ENCODE measurements at regions not wholly inside any gene's neighbourhood (a gene's known extent, or its start where the extent isn't known, plus 50 kb on each side); places are given as distances from the start of the nearest gene placed in this dataset.
"Not testable (repeated sequence)": the region's sequence is repeated elsewhere in the genome, so short reads cannot be mapped to it uniquely, and the experiment has no call there.

- no peaks in the 10 kb centered on the region for H3K36me3 Mint-ChIP-seq (ENCODE audit: low read depth)
Observed at GRCh38 chr15:62517541-62517940, 352.5 kb upstream of the C2CD4B start.

GRCh38 chr15:62518666-62519065 is 353.6 kb upstream of the C2CD4B start:
- not testable (repeated sequence) for H3K36me3 ChIP-seq (ENCODE audit: control insufficient read depth, insufficient read depth, low read length); H3K9ac ChIP-seq (ENCODE audit: extremely low read depth, low read length, poor library complexity, severe bottlenecking); DNase-seq; H3K27me3 Mint-ChIP-seq (ENCODE audit: insufficient read depth); H3K27me3 ChIP-seq (ENCODE audit: control insufficient read depth, insufficient read depth, low read length, poor library complexity, severe bottlenecking); H3K4me3 Mint-ChIP-seq; H3K27ac Mint-ChIP-seq; H3K27ac ChIP-seq (ENCODE audit: low read depth, low read length); H3K4me3 ChIP-seq (ENCODE audit: low read length); H3K36me3 Mint-ChIP-seq (ENCODE audit: low read depth); H3K9me3 ChIP-seq (ENCODE audit: control insufficient read depth, low read length); H3K9me3 Mint-ChIP-seq
- 91 to 96% methylated on average over 5 to 6 of the region's 6 CpGs for WGBS, 2 experiments (ENCODE audit: insufficient coverage in 1 of 2, insufficient read length in 1 of 2)
- H3K4me1 Mint-ChIP-seq = peaks cover 75% of the 10 kb centered on the region
- H3K4me1 ChIP-seq (ENCODE audit: control insufficient read depth, insufficient read depth, low read length) = peaks cover 52% of the 10 kb centered on the region

More at GRCh38 chr15:62517541-62517940, 352.5 kb upstream of the C2CD4B start:
- H3K9me3 ChIP-seq (ENCODE audit: control insufficient read depth, low read length) = no peaks in the 10 kb centered on the region
- no peak overlapping the region for H3K27ac ChIP-seq (ENCODE audit: low read depth, low read length)
- H3K4me1 Mint-ChIP-seq = peaks cover 71% of the 10 kb centered on the region
- 100% methylated on average over 1 of the region's 1 CpG; no CpG with 5 or more reads in 1 of the 2 experiments for WGBS, 2 experiments (ENCODE audit: insufficient coverage in 1 of 2, insufficient read length in 1 of 2)
- no peak overlapping the region for H3K9ac ChIP-seq (ENCODE audit: extremely low read depth, low read length, poor library complexity, severe bottlenecking)
- H3K9me3 Mint-ChIP-seq = no peaks in the 10 kb centered on the region
- peaks cover 49% of the 10 kb centered on the region for H3K4me1 ChIP-seq (ENCODE audit: control insufficient read depth, insufficient read depth, low read length)
- no peaks in the 10 kb centered on the region for H3K27me3 ChIP-seq (ENCODE audit: control insufficient read depth, insufficient read depth, low read length, poor library complexity, severe bottlenecking)
- H3K36me3 ChIP-seq (ENCODE audit: control insufficient read depth, insufficient read depth, low read length) = no peaks in the 10 kb centered on the region
- DNase-seq = no peak
- H3K4me3 ChIP-seq (ENCODE audit: low read length) = no peak overlapping the region
- no peak overlapping the region for H3K4me3 Mint-ChIP-seq
- no peak for TF ChIP-seq CTCF (conservative IDR thresholded peaks at IDR 0.05)
- H3K27me3 Mint-ChIP-seq (ENCODE audit: insufficient read depth) = no peaks in the 10 kb centered on the region
- H3K27ac Mint-ChIP-seq = no peak overlapping the region

GRCh38 chr15:62519900-62520299 is 354.8 kb upstream of the C2CD4B start:
- no peak overlapping the region for H3K9ac ChIP-seq (ENCODE audit: extremely low read depth, low read length, poor library complexity, severe bottlenecking)
- no peaks in the 10 kb centered on the region for H3K9me3 ChIP-seq (ENCODE audit: control insufficient read depth, low read length)
- no peak for DNase-seq
- Mint-ChIP-seq H3K27ac (peak overlapping the region; percentile 53), H3K36me3 (ENCODE audit: low read depth) (peaks cover 3% of the 10 kb centered on the region), H3K27me3 (ENCODE audit: insufficient read depth) (no peaks in the 10 kb centered on the region), H3K4me3 (no peak overlapping the region), H3K9me3 (no peaks in the 10 kb centered on the region), H3K4me1 (peaks cover 69% of the 10 kb centered on the region)
- H3K36me3 ChIP-seq (ENCODE audit: control insufficient read depth, insufficient read depth, low read length) = no peaks in the 10 kb centered on the region
- peaks cover 53% of the 10 kb centered on the region for H3K4me1 ChIP-seq (ENCODE audit: control insufficient read depth, insufficient read depth, low read length)
- no peak overlapping the region for H3K4me3 ChIP-seq (ENCODE audit: low read length)
- WGBS, 2 experiments (ENCODE audit: insufficient coverage in 1 of 2, insufficient read length in 1 of 2) = 93 to 97% methylated on average over 4 of the region's 4 CpGs
- no peaks in the 10 kb centered on the region for H3K27me3 ChIP-seq (ENCODE audit: control insufficient read depth, insufficient read depth, low read length, poor library complexity, severe bottlenecking)
- H3K27ac ChIP-seq (ENCODE audit: low read depth, low read length) = no peak overlapping the region
- TF ChIP-seq CTCF (conservative IDR thresholded peaks at IDR 0.05) = no peak

DNA sequence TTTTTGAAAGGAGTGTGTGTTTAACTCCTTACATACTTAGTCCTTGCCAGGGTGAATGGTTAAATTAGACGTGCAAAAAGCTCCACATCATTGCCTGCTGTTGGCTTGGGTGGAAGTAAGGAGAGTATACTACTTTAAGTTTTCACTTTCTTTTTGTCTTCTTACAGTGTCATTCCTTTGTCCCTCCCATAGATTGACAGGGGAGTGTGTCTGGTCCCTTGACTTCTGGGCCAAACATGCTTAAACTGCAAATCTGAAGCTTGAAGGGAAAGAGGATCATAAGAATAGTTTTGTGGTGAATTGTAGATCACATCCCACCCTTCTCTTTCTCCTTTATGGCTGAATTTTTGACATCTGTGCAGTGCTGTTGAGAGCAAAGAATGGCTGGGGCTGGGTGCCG is 355.8 kb upstream of the C2CD4B start:
- Histone ChIP-seq H3K9me3 (ENCODE audit: control insufficient read depth, low read length) (no peaks in the 10 kb centered on the region), H3K27me3 (ENCODE audit: control insufficient read depth, insufficient read depth, low read length, poor library complexity, severe bottlenecking) (no peaks in the 10 kb centered on the region), H3K36me3 (ENCODE audit: control insufficient read depth, insufficient read depth, low read length) (no peaks in the 10 kb centered on the region), H3K4me3 (ENCODE audit: low read length) (peak overlapping the region; percentile 59), H3K4me1 (ENCODE audit: control insufficient read depth, insufficient read depth, low read length) (peaks cover 44% of the 10 kb centered on the region), H3K27ac (ENCODE audit: low read depth, low read length) (peak overlapping the region; percentile 48), H3K9ac (ENCODE audit: extremely low read depth, low read length, poor library complexity, severe bottlenecking) (peak overlapping the region; percentile 53)
- peaks cover 9% of the 10 kb centered on the region for H3K36me3 Mint-ChIP-seq (ENCODE audit: low read depth)
- peak overlapping the region; percentile 11 for H3K4me3 Mint-ChIP-seq
- H3K9me3 Mint-ChIP-seq = no peaks in the 10 kb centered on the region
- no peak for DNase-seq
- peak overlapping the region; percentile 91 for H3K27ac Mint-ChIP-seq
- peaks cover 61% of the 10 kb centered on the region for H3K4me1 Mint-ChIP-seq
- 15 to 40% methylated on average over 1 to 2 of the region's 2 CpGs for WGBS, 2 experiments (ENCODE audit: insufficient coverage in 1 of 2, insufficient read length in 1 of 2)
- H3K27me3 Mint-ChIP-seq (ENCODE audit: insufficient read depth) = no peaks in the 10 kb centered on the region
- TF ChIP-seq CTCF (conservative IDR thresholded peaks at IDR 0.05) = no peak

All from endodermal cell (in vitro differentiated cells).